OCI-LY7 (cell line): ENCODE measurements at regions not wholly inside any gene's neighbourhood (a gene's known extent, or its start where the extent isn't known, plus 50 kb on each side); places are given as distances from the start of the nearest gene placed in this dataset.

Source experiments
- BruUV-seq: library from RNA; stranded (reverse); fragments of 400-500 nt; replicated peaks from 2 replicates; lab custom pipeline; 2021; lab: Mats Ljungman, UMichigan
- CTCF ChIA-PET: fragments of 300-600 bp; sonication (Branson Sonifier 250); formaldehyde crosslinking; loops from one replicate; lab custom pipeline; 2022; ENCODE audit warnings: antibody characterized with exemption; ENCODE audit not compliant: unreplicated experiment; lab: Charles Lee
- POLR2A ChIA-PET: fragments of 300-600 bp; sonication (Branson Sonifier 250); formaldehyde crosslinking; loops from one replicate; lab custom pipeline; 2022; ENCODE audit warnings: antibody characterized with exemption; lab: Charles Lee
- DNase-seq: peaks from one replicate; pipeline ENCODE4 v3.0.0-alpha.2; 2015; ENCODE audit warnings: low spot score
- H2AFZ ChIP-seq: fragments of 200-600 bp; sonication (generic), shearing (Covaris generic); 2 replicates; pipeline ENCODE4 v1.6.1; 2014; ENCODE audit warnings: mild to moderate bottlenecking, antibody characterized with exemption, low read length, moderate library complexity
- H3K27ac ChIP-seq: fragments of 200-600 bp; sonication (generic); 2 replicates; pipeline ENCODE4 v1.5.1; 2014; ENCODE audit warnings: mixed run types, low read depth, mild to moderate bottlenecking, moderate library complexity, low read length, inconsistent platforms; ENCODE audit not compliant: poor library complexity, severe bottlenecking
- H3K36me3 ChIP-seq: fragments of 200-600 bp; sonication (generic); 2 replicates; pipeline ENCODE4 v1.6.1; 2014; ENCODE audit warnings: mild to moderate bottlenecking, antibody characterized with exemption, low read length, moderate library complexity, mixed read lengths; ENCODE audit not compliant: insufficient read depth
- H3K4me1 ChIP-seq: fragments of 200-600 bp; sonication (generic); 2 replicates; pipeline ENCODE4 v1.5.1; 2014; ENCODE audit warnings: mild to moderate bottlenecking, low read length; ENCODE audit not compliant: insufficient read depth, poor library complexity, severe bottlenecking
- H3K4me2 ChIP-seq: fragments of 200-600 bp; sonication (generic); 2 replicates; pipeline ENCODE4 v1.6.1; 2014; ENCODE audit warnings: mild to moderate bottlenecking, low read length
- H3K4me3 ChIP-seq: fragments of 200-600 bp; sonication (generic); 2 replicates; pipeline ENCODE4 v1.5.1; 2014; ENCODE audit warnings: mild to moderate bottlenecking, low read depth, low read length; ENCODE audit not compliant: poor library complexity, severe bottlenecking
- H3K79me2 ChIP-seq: fragments of 200-600 bp; sonication (generic); 2 replicates; pipeline ENCODE4 v1.6.1; 2016; ENCODE audit warnings: low read depth, mild to moderate bottlenecking, low read length, moderate library complexity, mixed read lengths; ENCODE audit not compliant: insufficient read depth
- H3K9me2 ChIP-seq: fragments of 200-600 bp; sonication (generic); 2 replicates; pipeline ENCODE4 v1.6.1; 2016; ENCODE audit warnings: mild to moderate bottlenecking, low read length, mixed read lengths; ENCODE audit not compliant: insufficient read depth
- H3K9me3 ChIP-seq: fragments of 200-600 bp; sonication (generic); 2 replicates; pipeline ENCODE4 v1.6.1; 2014; ENCODE audit warnings: mild to moderate bottlenecking, mixed run types, low read length, mixed read lengths
- H4K20me1 ChIP-seq: fragments of 200-600 bp; sonication (generic); 2 replicates; pipeline ENCODE4 v1.6.1; 2014; ENCODE audit warnings: mild to moderate bottlenecking, antibody characterized with exemption, low read length, moderate library complexity, mixed read lengths; ENCODE audit not compliant: insufficient read depth
- CTCF ChIP-seq: fragments of 200-600 bp; sonication (generic); conservative IDR thresholded peaks from 2 replicates; pipeline ENCODE4 v1.5.1; 2014; ENCODE audit warnings: mild to moderate bottlenecking, antibody characterized with exemption, low read length, moderate library complexity, mixed read lengths
- EZH2phosphoT487 ChIP-seq: fragments of 200-600 bp; sonication (generic); IDR thresholded peaks from 2 replicates; pipeline ENCODE4 v1.6.1; 2018; ENCODE audit warnings: low read depth, borderline replicate concordance, mild to moderate bottlenecking, mixed run types, antibody characterized with exemption, low read length, moderate library complexity, mixed read lengths
- intact Hi-C: fragments of 100-400 bp; cut with micrococcal nuclease; formaldehyde crosslinking; loops from one replicate; pipeline ENCODE4 v1.10.0; 2022; ENCODE audit not compliant: unreplicated experiment

GRCh38 chr1:115495111-115495510 lies 146.7 kb upstream of the VANGL1 start:
- no peaks in the 10 kb centered on the region for H3K9me3 ChIP-seq
- H3K4me3 ChIP-seq = no peak overlapping the region
- ChIA-PET CTCF (interaction anchor here (0.6 kb wide), 1 partner anchor 212 kb away, joined by 3 read pairs; no protein-coding TSS in a partner anchor), POLR2A (no interaction called here)
- H2AFZ ChIP-seq = no peak overlapping the region
- H3K36me3 ChIP-seq = no peaks in the 10 kb centered on the region
- H4K20me1 ChIP-seq = no peaks in the 10 kb centered on the region
- intact Hi-C loops = no loop called here
- no peak overlapping the region for H3K27ac ChIP-seq
- no peaks in the 10 kb centered on the region for H3K9me2 ChIP-seq
- no peak for DNase-seq
- BruUV-seq = no TSS peak
- no peak for TF ChIP-seq CTCF
- no peak for TF ChIP-seq EZH2phosphoT487
- H3K4me1 ChIP-seq = no peaks in the 10 kb centered on the region
- no peaks in the 10 kb centered on the region for H3K79me2 ChIP-seq
- no peak overlapping the region for H3K4me2 ChIP-seq

GRCh38 chr1:115493834-115494233 lies 147.9 kb upstream of the VANGL1 start:
- ChIA-PET CTCF (no interaction called here), POLR2A (interaction anchor here (0.8 kb wide), 1 partner anchor 68 kb away, joined by 3 read pairs; no protein-coding TSS in a partner anchor)
- Histone ChIP-seq H3K36me3 (no peaks in the 10 kb centered on the region), H3K79me2 (no peaks in the 10 kb centered on the region), H3K4me1 (no peaks in the 10 kb centered on the region), H2AFZ (no peak overlapping the region), H4K20me1 (no peaks in the 10 kb centered on the region), H3K9me3 (no peaks in the 10 kb centered on the region), H3K9me2 (no peaks in the 10 kb centered on the region), H3K4me2 (no peak overlapping the region), H3K4me3 (no peak overlapping the region), H3K27ac (no peak overlapping the region)
- intact Hi-C loops = no loop called here
- no peak for TF ChIP-seq CTCF
- no peak for TF ChIP-seq EZH2phosphoT487
- no peak for DNase-seq
- BruUV-seq = no TSS peak

- Histone ChIP-seq H4K20me1 (no peaks in the 10 kb centered on the region), H3K9me2 (no peaks in the 10 kb centered on the region), H2AFZ (no peak overlapping the region), H3K4me1 (no peaks in the 10 kb centered on the region), H3K9me3 (no peaks in the 10 kb centered on the region), H3K4me3 (no peak overlapping the region), H3K36me3 (no peaks in the 10 kb centered on the region), H3K4me2 (no peak overlapping the region), H3K79me2 (no peaks in the 10 kb centered on the region), H3K27ac (no peak overlapping the region)
- BruUV-seq = no TSS peak
- no peak for TF ChIP-seq CTCF
- no peak for TF ChIP-seq EZH2phosphoT487
- POLR2A ChIA-PET = no interaction called here
- CTCF ChIA-PET = no interaction called here
- DNase-seq = no peak
- intact Hi-C loops = no loop called here
Observed at GRCh38 chr1:115492880-115493279, 148.9 kb upstream of the VANGL1 start.
